CD14-positive monocyte (primary cell): ENCODE measurements at regions not wholly inside any gene's neighbourhood (a gene's known extent, or its start where the extent isn't known, plus 50 kb on each side); places are given as distances from the start of the nearest gene placed in this dataset.

Experiments
- DNase-seq, 3 donors: peaks; one replicate each; pipeline ENCODE4 v3.0.0-alpha.2; 2011 to 2022
- H2AFZ ChIP-seq: 2 replicates; pipeline ENCODE4 v1.6.0; 2012; ENCODE audit warnings: mild to moderate bottlenecking, low read depth, low read length, inconsistent platforms; ENCODE audit not compliant: insufficient read depth, poor library complexity, severe bottlenecking
- H3K27ac ChIP-seq, 2 donors: 1 replicate in 1 of 2; 2 replicates in 1 of 2; pipeline ENCODE4 v1.5.1; 2012 to 2013; ENCODE audit warnings: low read length in 2 of 2, control low read depth in 1 of 2, inconsistent platforms in 1 of 2, low read depth in 1 of 2, mild to moderate bottlenecking in 1 of 2
- H3K27me3 ChIP-seq, 2 donors: one replicate each; pipeline versions ENCODE4 v1.6.0 to v1.6.1; 2011 to 2013; ENCODE audit warnings: low read length in 2 of 2; ENCODE audit not compliant: control insufficient read depth in 2 of 2, insufficient read depth in 2 of 2
- H3K36me3 ChIP-seq, 2 donors: replicated peaks in 1 of 2; 1 replicate in 1 of 2; 2 replicates in 1 of 2; pipeline versions ENCODE4 v1.5.1 to v1.6.1; 2012 to 2013; ENCODE audit warnings: low read length in 2 of 2, control low read depth in 1 of 2, inconsistent platforms in 1 of 2, mild to moderate bottlenecking in 1 of 2; ENCODE audit not compliant: insufficient read depth in 2 of 2, control insufficient read depth in 1 of 2
- H3K4me1 ChIP-seq, 2 donors: 1 replicate in 1 of 2; 2 replicates in 1 of 2; pipeline versions ENCODE4 v1.5.1 to v1.6.1; 2012 to 2013; ENCODE audit warnings: low read length in 2 of 2, control low read depth in 1 of 2, inconsistent platforms in 1 of 2, mild to moderate bottlenecking in 1 of 2, moderate library complexity in 1 of 2; ENCODE audit not compliant: insufficient read depth in 2 of 2, control insufficient read depth in 1 of 2
- H3K4me2 ChIP-seq: replicated peaks from 2 replicates; pipeline ENCODE3; 2012; ENCODE audit warnings: low read length, moderate library complexity, mild to moderate bottlenecking; ENCODE audit not compliant: poor library complexity, severe bottlenecking; ENCODE audit errors: extremely low read depth
- H3K4me3 ChIP-seq, 3 experiments: fragments of 200-600 bp in 1 of 3; sonication (generic) in 1 of 3; replicated peaks in 1 of 3; 1 replicate in 2 of 3; 2 replicates in 1 of 3; pipeline ENCODE4 v1.5.1; 2011 to 2013; ENCODE audit warnings: low read length in 3 of 3, mild to moderate bottlenecking in 3 of 3, control low read depth in 2 of 3, low read depth in 2 of 3, inconsistent platforms in 1 of 3, moderate library complexity in 1 of 3
- H3K79me2 ChIP-seq: 2 replicates; pipeline ENCODE4 v1.6.0; 2012; ENCODE audit warnings: mild to moderate bottlenecking, control low read depth, inconsistent platforms, low read length, moderate library complexity; ENCODE audit not compliant: insufficient read depth
- H3K9ac ChIP-seq: 2 replicates; pipeline ENCODE4 v1.6.0; 2017; ENCODE audit warnings: low read length, mild to moderate bottlenecking; ENCODE audit not compliant: insufficient read depth, poor library complexity, severe bottlenecking
- H3K9me3 ChIP-seq, 2 donors: replicated peaks in 1 of 2; 1 replicate in 1 of 2; 2 replicates in 1 of 2; pipeline versions ENCODE4 v1.5.1 to v1.6.1; 2012 to 2013; ENCODE audit warnings: low read length in 2 of 2, control low read depth in 1 of 2; ENCODE audit not compliant: control insufficient read depth in 1 of 2, insufficient read depth in 1 of 2
- H4K20me1 ChIP-seq: 2 replicates; pipeline ENCODE4 v1.6.0; 2012; ENCODE audit warnings: mild to moderate bottlenecking, low read length, control low read depth, moderate library complexity; ENCODE audit not compliant: insufficient read depth
- H3K27ac Mint-ChIP-seq, 7 donors: one replicate each; pipeline ENCODE4 v1.8.0; 2020; ENCODE audit warnings: mild to moderate bottlenecking in 7 of 7, mixed read lengths in 7 of 7, moderate library complexity in 6 of 7, inconsistent platforms in 2 of 7
- H3K27me3 Mint-ChIP-seq, 3 donors: one replicate each; pipeline ENCODE4 v1.8.0; 2021 to 2022; ENCODE audit warnings: low read depth in 3 of 3, mild to moderate bottlenecking in 3 of 3, mixed read lengths in 3 of 3, moderate library complexity in 3 of 3, inconsistent platforms in 1 of 3
- H3K36me3 Mint-ChIP-seq, 2 donors: one replicate each; pipeline ENCODE4 v1.8.0; 2020; ENCODE audit warnings: mixed read lengths in 2 of 2, inconsistent platforms in 1 of 2, mild to moderate bottlenecking in 1 of 2
- H3K4me1 Mint-ChIP-seq: one replicate; pipeline ENCODE4 v1.8.0; 2020; ENCODE audit warnings: mild to moderate bottlenecking, mixed read lengths
- H3K4me3 Mint-ChIP-seq, 2 donors: one replicate each; pipeline ENCODE4 v1.8.0; 2020; ENCODE audit warnings: mild to moderate bottlenecking in 2 of 2, mixed read lengths in 2 of 2, moderate library complexity in 1 of 2
- H3K9me3 Mint-ChIP-seq, 7 donors: one replicate each; pipeline ENCODE4 v1.8.0; 2020 to 2022; ENCODE audit warnings: mixed read lengths in 7 of 7, mild to moderate bottlenecking in 6 of 7, moderate library complexity in 6 of 7, inconsistent platforms in 2 of 7
- CTCF ChIP-seq: fragments of 200-600 bp; IDR thresholded peaks from one replicate; pipeline ENCODE4 v1.8.0; 2022; ENCODE audit warnings: antibody characterized with exemption, mild to moderate bottlenecking
- WGBS: methylation state at CpG from one replicate; pipeline ENCODE4 v1.1.5; 2013; ENCODE audit warnings: missing lambda C conversion rate; ENCODE audit not compliant: insufficient coverage; 5-methylcytosine and 5-hydroxymethylcytosine counted together
- intact Hi-C, 2 donors: fragments of 100-400 bp; cut with micrococcal nuclease; formaldehyde crosslinking; loops; one replicate each; pipeline versions ENCODE4 v1.15.0 to v1.15.1; 2023

- Mint-ChIP-seq H3K9me3 (peaks cover 0 to 6% (median 3%) of the 10 kb centered on the region in 7 donors), H3K27me3 (peaks cover 2 to 16% (median 9%) of the 10 kb centered on the region in 3 donors), H3K36me3 (no peaks in the 10 kb centered on the region), H3K4me1 (no peaks in the 10 kb centered on the region), H3K27ac (no peak overlapping the region), H3K4me3 (no peak overlapping the region)
- Histone ChIP-seq H3K9me3 (no peaks in the 10 kb centered on the region), H3K9ac (no peak overlapping the region), H4K20me1 (no peaks in the 10 kb centered on the region), H2AFZ (no peak overlapping the region), H3K36me3 (no peaks in the 10 kb centered on the region), H3K79me2 (no peaks in the 10 kb centered on the region), H3K4me3 (no peak overlapping the region), H3K27me3 (no peaks in the 10 kb centered on the region), H3K27ac (no peak overlapping the region), H3K4me1 (no peaks in the 10 kb centered on the region), H3K4me2 (no peak overlapping the region)
- intact Hi-C loops = no loop called here
- TF ChIP-seq CTCF = no peak
- 95% methylated on average over 6 of the region's 12 CpGs for WGBS
- no peak for DNase-seq
Measured at GRCh38 chr11:70883973-70884623, 368.3 kb downstream of the SHANK2 start.

- intact Hi-C loops = no loop called here
- no peak overlapping the region for H3K4me3 ChIP-seq
- H3K27me3 ChIP-seq = no peaks in the 10 kb centered on the region
- no peak overlapping the region for H2AFZ ChIP-seq
- no peak overlapping the region for H3K9ac ChIP-seq
- no peaks in the 10 kb centered on the region for H3K36me3 ChIP-seq
- H3K4me3 Mint-ChIP-seq = no peak overlapping the region
- H3K79me2 ChIP-seq = no peaks in the 10 kb centered on the region
- WGBS = 87% methylated on average over 33 of the region's 42 CpGs
- peaks cover 0 to 7% of the 10 kb centered on the region in 2 donors for H3K9me3 ChIP-seq
- H3K27me3 Mint-ChIP-seq = peaks cover 2 to 14% (median 7%) of the 10 kb centered on the region in 3 donors
- TF ChIP-seq CTCF = no peak
- no peak overlapping the region for H3K4me2 ChIP-seq
- DNase-seq = no peak
- no peaks in the 10 kb centered on the region for H3K4me1 Mint-ChIP-seq
- H3K9me3 Mint-ChIP-seq = peaks cover 4 to 11% (median 8%) of the 10 kb centered on the region in 7 donors
- H4K20me1 ChIP-seq = no peaks in the 10 kb centered on the region
- no peaks in the 10 kb centered on the region for H3K4me1 ChIP-seq
- H3K36me3 Mint-ChIP-seq = no peaks in the 10 kb centered on the region
- H3K27ac Mint-ChIP-seq = no peak overlapping the region
- H3K27ac ChIP-seq = no peak overlapping the region
Measured at GRCh38 chr11:70885281-70886231, 366.8 kb downstream of the SHANK2 start.
